C4-2B (cell line): ENCODE measurements at regions not wholly inside any gene's neighbourhood (a gene's known extent, or its start where the extent isn't known, plus 50 kb on each side); places are given as distances from the start of the nearest gene placed in this dataset.

ENCODE experiments used
- H3K27ac ChIP-seq: fragments of 450-650 bp; 2 replicates; pipeline ENCODE4 v1.5.1; 2017
- CTCF ChIP-seq: fragments of 450-650 bp; conservative IDR thresholded peaks from 2 replicates; pipeline ENCODE4 v1.5.1; 2017; ENCODE audit warnings: mild to moderate bottlenecking
- ZFX ChIP-seq: fragments of 450-650 bp; IDR thresholded peaks from 2 replicates; pipeline ENCODE4 v1.6.1; 2017

- H3K27ac ChIP-seq = no peak overlapping the region
- no peak for TF ChIP-seq CTCF
- no peak for TF ChIP-seq ZFX
Measured at GRCh38 chr12:105575235-105575634, 244.7 kb downstream of the C12orf75 start.

- no peak for TF ChIP-seq CTCF
- TF ChIP-seq ZFX = no peak
- H3K27ac ChIP-seq = no peak overlapping the region
Measured at GRCh38 chr12:105576261-105576660, 245.8 kb downstream of the C12orf75 start.

- TF ChIP-seq CTCF = no peak
- TF ChIP-seq ZFX = no peak
- no peak overlapping the region for H3K27ac ChIP-seq
Measured at GRCh38 chr12:105580821-105581352, 250.4 kb downstream of the C12orf75 start.

GRCh38 chr12:105581420-105581819 lies 250.9 kb downstream of the C12orf75 start:
- H3K27ac ChIP-seq = no peak overlapping the region
- TF ChIP-seq ZFX = no peak
- TF ChIP-seq CTCF = no peak

- TF ChIP-seq CTCF (no peak), ZFX (no peak)
Measured at GRCh38 chr12:105585107-105585506, 254.6 kb downstream of the C12orf75 start.

GRCh38 chr12:105587237-105587636 lies 256.7 kb downstream of the C12orf75 start:
- no peak overlapping the region for H3K27ac ChIP-seq
- no peak for TF ChIP-seq CTCF
- no peak for TF ChIP-seq ZFX

More at GRCh38 chr12:105585107-105585506, 254.6 kb downstream of the C12orf75 start:
- H3K27ac ChIP-seq = no peak overlapping the region

GRCh38 chr12:105588106-105588505 lies 257.6 kb downstream of the C12orf75 start:
- no peak overlapping the region for H3K27ac ChIP-seq
- TF ChIP-seq CTCF = no peak
